ENCODE measurements at regions not wholly inside any gene's neighbourhood (a gene's known extent, or its start where the extent isn't known, plus 50 kb on each side); places are given as distances from the start of the nearest gene placed in this dataset.

DNA sequence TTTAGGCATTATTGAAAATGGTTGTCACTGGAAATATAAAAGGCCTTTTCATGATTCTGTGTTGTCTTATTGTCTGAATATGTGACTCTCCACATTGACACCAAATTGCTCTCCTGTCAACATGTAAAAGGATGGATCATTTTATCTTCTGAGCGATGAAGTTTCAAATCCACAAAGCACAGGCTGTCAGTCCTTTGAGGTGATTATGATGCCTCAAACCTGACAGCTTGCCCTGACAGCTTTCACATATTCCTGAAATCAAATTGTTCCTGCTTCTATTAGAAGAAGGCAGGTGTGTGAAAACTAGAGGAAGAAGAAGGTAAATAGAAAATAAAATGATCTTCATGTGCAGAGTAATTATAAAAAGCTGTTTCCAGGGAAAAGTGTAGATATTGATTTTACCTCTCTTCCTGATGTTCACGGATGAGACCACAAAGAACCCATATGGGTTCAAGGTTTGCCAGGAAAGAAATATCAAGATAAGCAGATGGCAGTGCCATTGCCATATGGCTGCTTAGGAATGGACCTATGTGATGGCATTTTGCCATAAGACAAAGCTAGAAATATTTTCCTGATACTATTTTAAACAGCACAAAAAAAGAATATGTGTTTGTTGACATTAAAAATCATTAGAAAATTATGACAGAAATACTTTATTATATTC, 1006.3 kb upstream of the AGA start:
- DNase-seq: no peak

- DNase-seq: no peak
Observed at GRCh38 chr4:178450614-178451013, 1008.4 kb upstream of the AGA start.

- DNase-seq: no peak
Observed at GRCh38 chr4:178453057-178453456, 1010.8 kb upstream of the AGA start.

DNA sequence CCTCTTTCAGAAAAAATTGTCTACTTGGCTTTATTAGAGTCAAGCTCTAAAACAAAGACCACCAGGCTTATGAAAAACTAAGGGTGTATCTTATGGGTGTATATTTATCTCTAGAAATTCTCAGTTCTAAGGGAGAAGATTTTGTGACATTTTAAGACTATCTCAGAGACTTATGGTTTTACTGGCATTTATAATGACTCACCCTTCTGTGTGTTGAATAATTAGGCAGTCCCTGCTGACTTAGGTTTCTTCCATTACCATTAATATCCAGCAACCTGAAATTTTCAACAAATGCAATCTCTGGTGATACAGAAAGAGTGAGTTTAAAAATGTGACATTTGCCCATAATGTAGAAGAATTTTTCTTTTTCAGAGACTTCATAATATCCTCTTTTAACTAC, 1015.0 kb upstream of the AGA start:
- DNase-seq: no peak

GRCh38 chr4:178462710-178463109, 1020.5 kb upstream of the AGA start:
- no peak for DNase-seq

GRCh38 chr4:178463747-178464146, 1021.5 kb upstream of the AGA start:
- no peak for DNase-seq

DNA sequence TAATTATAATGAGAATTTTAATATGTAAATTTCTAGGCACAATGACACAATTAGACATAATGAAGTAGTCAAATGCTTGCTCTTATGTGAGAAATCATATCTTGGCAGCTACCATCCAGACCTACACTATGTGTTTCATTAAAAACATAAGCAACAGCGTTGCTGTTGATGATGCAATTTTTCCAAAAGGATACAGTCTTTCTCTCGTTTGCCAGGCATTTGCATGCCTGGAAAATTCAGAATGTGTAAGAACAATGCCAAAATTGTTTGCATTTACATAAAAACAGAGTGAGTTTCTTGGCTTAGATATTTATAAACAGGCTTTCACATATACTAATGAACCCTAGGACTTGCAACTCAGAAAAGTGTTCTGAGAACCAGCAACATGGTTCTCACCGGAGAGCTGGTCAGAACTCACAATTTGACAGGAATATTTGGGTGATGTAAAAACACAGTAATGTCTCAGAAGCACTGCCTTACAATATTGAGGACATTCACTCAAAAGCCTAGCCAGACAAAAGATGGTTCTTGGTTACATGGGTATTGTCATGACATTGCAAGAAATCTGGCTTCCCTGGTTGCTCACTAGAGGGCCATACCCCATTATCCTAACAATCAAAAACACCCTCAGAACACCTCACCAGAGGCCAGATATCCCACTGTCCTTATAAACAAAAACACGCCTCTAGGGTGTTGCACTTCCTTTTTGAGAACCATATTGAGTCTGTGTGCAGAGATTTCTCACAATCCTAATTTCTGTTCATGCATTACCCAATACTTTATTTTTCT, 1029.0 kb upstream of the AGA start:
- no peak for DNase-seq

DNA sequence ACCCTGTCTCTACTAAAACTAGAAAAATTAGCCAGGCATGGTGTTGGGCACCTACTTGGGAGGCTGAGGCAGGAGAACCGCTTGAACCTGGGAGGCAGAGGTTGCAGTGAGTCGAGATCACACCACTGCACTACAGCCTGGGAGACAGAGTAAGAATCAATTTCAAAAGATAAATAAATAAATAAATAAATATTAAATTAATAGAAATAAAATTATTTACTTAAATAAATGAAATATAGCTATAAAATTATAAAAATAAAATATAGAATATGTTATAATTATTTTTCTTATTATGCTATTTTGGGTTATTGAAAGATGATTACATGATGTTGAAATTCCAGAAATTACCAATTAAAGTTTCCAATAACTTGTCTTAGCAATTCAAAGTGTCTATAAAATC, 1029.8 kb upstream of the AGA start:
- no peak for DNase-seq

- DNase-seq: no peak
Observed at GRCh38 chr4:178480105-178480504, 1037.9 kb upstream of the AGA start.

DNA sequence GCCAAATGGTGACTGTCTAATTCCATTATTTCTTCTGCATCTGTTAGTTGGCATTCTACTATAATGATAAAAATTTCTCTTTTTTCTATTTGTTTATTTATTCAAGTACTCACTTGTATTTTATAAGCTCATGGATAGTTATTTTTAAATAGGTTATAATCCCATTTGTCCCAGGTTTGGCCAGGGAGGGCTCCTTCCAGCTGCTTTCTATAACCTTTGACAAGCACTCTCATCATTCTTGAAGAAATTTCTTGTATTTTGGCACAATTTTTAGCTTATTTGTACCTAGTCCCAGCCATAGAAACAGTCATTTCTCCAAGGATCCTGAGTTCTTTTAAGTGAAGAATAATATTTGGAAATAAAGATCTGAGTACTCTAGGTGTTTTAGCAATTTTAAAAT, 1038.6 kb upstream of the AGA start:
- DNase-seq: no peak

DNA sequence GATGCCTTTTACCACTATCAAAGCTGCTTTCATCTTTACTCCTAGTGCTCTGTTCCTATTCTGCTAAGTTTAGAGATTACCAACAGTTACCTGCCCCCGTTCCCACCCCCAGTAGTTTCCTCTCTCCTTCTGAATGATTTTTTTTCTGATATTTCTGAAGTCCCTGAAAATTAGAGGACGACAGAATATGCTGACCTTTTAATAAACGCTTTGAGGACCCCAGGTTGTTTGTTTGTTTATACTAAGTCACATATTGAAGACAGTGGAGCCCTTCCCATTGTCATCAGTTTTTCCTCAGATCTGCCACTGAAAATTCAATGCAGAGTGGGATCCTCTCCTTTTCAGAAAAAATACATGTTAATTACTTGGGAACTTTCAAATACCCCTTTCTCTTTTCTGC, 1039.3 kb upstream of the AGA start:
- DNase-seq: no peak

DNA sequence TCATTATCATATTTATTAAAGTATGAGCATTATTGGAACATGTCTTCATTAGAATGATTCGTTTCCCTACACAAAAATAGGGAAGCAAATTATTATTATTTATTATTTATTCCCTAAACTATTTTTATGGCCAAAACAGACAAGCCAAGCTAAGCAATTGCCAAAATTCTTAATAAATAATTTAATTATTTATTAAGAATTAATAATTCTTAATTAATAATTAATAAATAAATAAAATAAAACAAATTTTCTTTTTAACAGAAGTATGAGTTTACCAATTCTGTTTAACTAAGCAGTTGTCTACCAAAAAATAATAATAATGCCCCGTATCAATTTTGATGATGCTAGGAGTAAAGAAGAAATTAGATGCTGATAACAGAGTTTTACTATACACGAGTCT, 1080.8 kb upstream of the AGA start:
- DNase-seq: no peak

GRCh38 chr4:178535939-178536579, 1093.8 kb upstream of the AGA start:
- DNase-seq: no peak

- no peak for DNase-seq
Observed at GRCh38 chr4:178553201-178553600, 1111.0 kb upstream of the AGA start.

DNA sequence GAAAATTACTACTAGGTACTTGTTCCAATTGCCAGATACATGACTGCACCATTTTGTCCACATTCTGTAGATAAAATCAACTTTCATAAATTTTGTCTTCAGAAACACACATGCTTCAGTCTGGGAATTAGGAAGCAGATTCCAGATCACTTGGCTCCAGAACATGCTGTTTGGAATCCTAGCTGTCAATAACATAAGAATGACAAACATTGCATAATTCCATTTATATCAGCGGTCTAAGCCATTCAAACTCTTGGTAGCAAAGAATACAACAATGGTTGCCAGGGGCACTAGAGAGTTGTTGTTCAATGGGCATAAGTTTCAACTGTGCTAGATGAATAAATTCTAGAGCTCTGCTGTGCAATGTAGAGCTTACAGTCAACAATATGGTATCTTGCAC, 1112.1 kb upstream of the AGA start:
- no peak for DNase-seq

DNA sequence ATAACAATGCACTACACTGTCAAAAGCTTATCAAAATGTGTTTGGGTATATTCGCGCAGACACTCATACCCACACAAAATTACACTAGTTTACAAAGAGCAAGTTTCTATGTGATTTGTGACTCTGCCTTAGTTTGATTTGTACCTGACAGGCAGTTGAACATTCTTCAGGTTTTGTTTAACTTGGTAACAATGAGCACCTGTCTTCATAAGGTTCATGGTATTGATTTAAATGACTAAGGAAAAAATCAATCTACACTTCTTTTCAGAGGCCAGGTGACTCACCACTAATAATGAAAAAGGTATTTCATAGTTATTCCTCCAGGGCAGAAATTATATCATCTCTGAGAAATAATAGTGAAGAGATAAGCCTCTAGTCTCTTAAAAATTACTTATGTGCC, 1114.6 kb upstream of the AGA start:
- DNase-seq: no peak

GRCh38 chr4:178577933-178578332, 1135.7 kb upstream of the AGA start:
- no peak for DNase-seq

DNA sequence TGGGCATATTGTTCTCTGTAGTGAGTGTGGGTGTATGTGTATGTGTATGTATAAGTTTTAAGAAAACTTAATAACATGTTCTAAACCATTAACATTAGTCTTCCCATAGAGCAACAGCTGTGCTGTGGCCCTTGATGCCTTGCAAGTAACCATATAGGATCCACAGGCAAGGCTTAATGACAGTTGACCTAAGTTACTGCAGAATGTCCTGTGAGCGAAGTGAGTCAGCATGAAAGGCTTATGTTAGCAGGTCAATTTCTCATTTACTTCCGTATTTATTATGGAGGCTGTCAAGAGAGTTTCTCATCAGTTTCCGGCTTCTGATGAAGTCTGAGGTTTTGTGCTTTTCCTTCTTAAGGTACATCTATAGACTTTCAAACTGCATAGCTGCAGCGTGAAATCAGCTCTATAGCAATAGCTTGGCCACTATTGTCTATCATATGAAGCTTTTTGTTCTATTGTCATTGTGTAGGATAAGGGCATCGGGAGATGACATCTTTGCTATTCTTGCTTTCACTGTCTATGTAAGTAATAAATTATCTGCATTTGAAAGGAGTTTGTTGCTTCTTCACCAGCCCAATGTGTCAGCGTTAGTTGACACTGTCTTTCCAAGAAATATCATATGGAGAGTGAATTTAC, 1153.4 kb upstream of the AGA start:
- no peak for DNase-seq

DNA sequence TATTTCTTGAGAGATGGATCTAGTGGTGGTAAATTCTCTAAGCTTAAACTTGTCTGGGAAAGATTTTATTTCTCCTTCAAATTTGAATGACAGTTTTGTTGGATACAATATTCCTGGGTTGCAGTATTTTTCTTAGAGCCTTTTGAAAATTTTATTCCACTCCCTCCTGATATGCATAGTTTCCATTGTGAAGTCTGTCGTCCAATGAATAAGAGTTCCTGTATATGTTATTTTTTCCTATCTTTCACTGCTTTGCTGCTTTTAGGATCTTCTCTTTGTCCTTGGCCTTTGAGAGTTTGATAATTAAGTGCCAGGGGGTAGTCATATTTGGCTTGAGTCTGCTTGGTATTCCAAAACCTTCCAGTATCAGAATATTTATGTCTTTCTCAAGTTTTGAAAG, 1156.4 kb upstream of the AGA start:
- no peak for DNase-seq

- no peak for DNase-seq
Observed at GRCh38 chr4:178599521-178599920, 1157.3 kb upstream of the AGA start.

GRCh38 chr4:178602833-178603232, 1160.6 kb upstream of the AGA start:
- no peak for DNase-seq

GRCh38 chr4:178611062-178611461, 1168.8 kb upstream of the AGA start:
- no peak for DNase-seq

- DNase-seq: no peak
Observed at GRCh38 chr4:178612733-178613132, 1170.5 kb upstream of the AGA start.

- no peak for DNase-seq
Observed at GRCh38 chr4:178632415-178632814, 1190.2 kb upstream of the AGA start.

All from activated CD4-positive, alpha-beta T cell treated with anti-CD3 and anti-CD28 coated beads, Interleukin-2, amount 50 U/mL, for 16 hours (primary cell).